Upper lobe of right lung (tissue), 1 donor: ENCODE measurements at regions not wholly inside any gene's neighbourhood (a gene's known extent, or its start where the extent isn't known, plus 50 kb on each side); places are given as distances from the start of the nearest gene placed in this dataset.

Experiments used
- ATAC-seq: fragments of 200-7000 bp; cut with Tn5 transposase; one replicate; pipeline ENCODE4 v1.9.1; 2020; ENCODE audit warnings: mild to moderate bottlenecking, moderate library complexity
- DNase-seq: peaks from one replicate; pipeline ENCODE4 v3.0.0-alpha.2; 2020
- H3K27ac ChIP-seq: fragments of 200-600 bp; one replicate; pipeline ENCODE4 v1.8.0; 2022
- H3K27me3 ChIP-seq: fragments of 200-600 bp; one replicate; pipeline ENCODE4 v1.8.0; 2022; ENCODE audit warnings: mild to moderate bottlenecking
- H3K36me3 ChIP-seq: fragments of 200-600 bp; one replicate; pipeline ENCODE4 v1.8.0; 2022
- H3K4me1 ChIP-seq: fragments of 200-600 bp; one replicate; pipeline ENCODE4 v1.8.0; 2022
- H3K4me3 ChIP-seq: fragments of 200-600 bp; one replicate; pipeline ENCODE4 v1.8.0; 2022; ENCODE audit warnings: mild to moderate bottlenecking
- H3K9me3 ChIP-seq: fragments of 200-600 bp; one replicate; pipeline ENCODE4 v1.8.0; 2022
- CTCF ChIP-seq: fragments of 200-600 bp; IDR thresholded peaks from one replicate; pipeline ENCODE4 v1.8.0; 2022; ENCODE audit warnings: antibody characterized with exemption
- intact Hi-C: fragments of 100-400 bp; cut with DNase I; formaldehyde crosslinking; loops from one replicate; pipeline ENCODE4 v1.11.0; 2022
- donor health status: DM: no; HTN: yes; CAD: no; lungs with severe emphysema.

DNA sequence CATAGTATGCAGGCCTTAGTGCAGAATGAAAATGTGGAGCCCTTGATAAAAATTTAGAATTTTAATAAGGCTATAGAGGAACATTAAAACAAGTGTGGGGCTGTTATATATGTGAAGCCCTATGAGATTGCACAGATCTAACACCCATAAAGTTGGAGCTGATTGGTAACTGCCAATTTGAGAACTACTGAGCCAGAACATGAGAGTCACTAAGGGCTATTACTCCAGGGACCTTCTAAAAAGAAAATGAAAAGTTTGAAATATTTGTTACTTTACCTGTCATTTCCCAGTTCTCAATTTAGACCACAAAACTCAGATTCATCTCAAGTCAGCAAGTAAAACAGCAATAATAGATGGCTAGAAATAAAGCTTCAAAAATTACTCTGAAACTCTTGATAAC, 898.6 kb downstream of the TLE1 start:
- Histone ChIP-seq H3K9me3 (no peaks in the 10 kb centered on the region), H3K4me1 (no peaks in the 10 kb centered on the region), H3K36me3 (no peaks in the 10 kb centered on the region), H3K27me3 (no peaks in the 10 kb centered on the region), H3K27ac (no peak overlapping the region), H3K4me3 (no peak overlapping the region)
- no peak for TF ChIP-seq CTCF
- intact Hi-C loops: no loop called here
- DNase-seq (no peak), ATAC-seq (no peak)

DNA sequence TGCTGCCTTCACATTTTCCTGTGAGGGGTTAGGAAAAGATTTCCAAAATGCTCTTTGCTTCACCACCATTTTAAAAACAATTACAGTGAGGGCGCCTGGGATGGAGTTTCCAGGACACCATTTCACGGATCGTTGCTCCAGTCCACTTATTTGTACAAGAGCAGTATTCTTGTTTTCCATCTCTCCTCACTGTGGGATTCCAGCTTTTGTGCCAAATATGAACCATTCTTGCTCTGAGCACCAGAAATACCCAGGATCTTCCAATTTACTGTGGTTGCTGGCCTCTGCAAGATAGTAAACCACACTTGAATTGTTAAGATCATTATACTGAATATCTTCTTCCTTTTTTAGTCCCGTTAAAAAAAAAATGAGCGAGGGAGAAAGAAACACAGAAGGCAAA, 899.5 kb downstream of the TLE1 start:
- Histone ChIP-seq H3K4me1 (no peaks in the 10 kb centered on the region), H3K36me3 (no peaks in the 10 kb centered on the region), H3K27ac (no peak overlapping the region), H3K9me3 (no peaks in the 10 kb centered on the region), H3K4me3 (no peak overlapping the region), H3K27me3 (no peaks in the 10 kb centered on the region)
- TF ChIP-seq CTCF: no peak
- intact Hi-C loops: no loop called here
- no peak for DNase-seq
- ATAC-seq: no peak

GRCh38 chr9:80787636-80788035, 901.7 kb downstream of the TLE1 start:
- H3K9me3 ChIP-seq: no peaks in the 10 kb centered on the region
- DNase-seq (no peak), ATAC-seq (no peak)
- H3K4me3 ChIP-seq: no peak overlapping the region
- no peak for TF ChIP-seq CTCF
- no peak overlapping the region for H3K27ac ChIP-seq
- H3K36me3 ChIP-seq: no peaks in the 10 kb centered on the region
- H3K4me1 ChIP-seq: no peaks in the 10 kb centered on the region
- no peaks in the 10 kb centered on the region for H3K27me3 ChIP-seq
- intact Hi-C loops: no loop called here

DNA sequence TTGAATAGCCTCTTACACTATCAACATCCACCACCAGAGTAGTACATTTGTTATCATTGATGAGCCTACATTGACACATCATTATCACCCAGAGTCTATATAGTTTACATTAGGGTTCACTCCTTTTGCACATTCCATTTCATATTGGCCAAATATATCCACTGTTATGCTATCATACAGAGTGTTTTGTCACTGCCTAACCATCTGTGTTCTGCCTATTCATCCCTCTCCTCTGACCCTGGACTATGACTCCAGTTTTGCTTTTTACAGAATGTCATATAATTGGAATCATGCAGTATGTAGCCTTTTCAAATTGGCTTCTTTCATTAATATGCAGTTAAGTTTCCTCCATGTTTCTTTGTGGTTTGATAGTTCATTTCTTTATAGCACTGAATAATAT, 904.7 kb downstream of the TLE1 start:
- H3K4me3 ChIP-seq: no peak overlapping the region
- no peak overlapping the region for H3K27ac ChIP-seq
- DNase-seq (no peak), ATAC-seq (no peak)
- TF ChIP-seq CTCF: no peak
- no peaks in the 10 kb centered on the region for H3K27me3 ChIP-seq
- H3K36me3 ChIP-seq: no peaks in the 10 kb centered on the region
- intact Hi-C loops: no loop called here
- no peaks in the 10 kb centered on the region for H3K9me3 ChIP-seq
- H3K4me1 ChIP-seq: no peaks in the 10 kb centered on the region

DNA sequence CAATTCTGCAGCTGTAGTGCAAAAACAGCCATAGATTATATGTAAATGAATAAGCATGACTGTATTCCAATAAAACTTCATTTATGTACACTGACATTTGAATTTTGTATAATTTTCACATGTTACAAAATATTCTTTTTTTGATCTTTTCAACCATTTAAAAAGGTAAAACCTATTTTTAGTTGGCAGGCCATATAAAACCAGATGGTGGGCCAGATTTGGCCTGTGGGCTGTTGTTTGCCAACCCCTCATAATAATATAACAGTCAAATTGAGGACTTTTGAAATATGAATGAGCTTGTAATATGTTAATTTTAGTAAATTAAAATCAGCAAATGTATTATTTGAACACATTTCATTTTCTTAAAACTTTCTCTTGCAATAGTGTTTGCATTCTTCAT, 913.4 kb downstream of the TLE1 start:
- TF ChIP-seq CTCF: no peak
- ATAC-seq: no peak
- no peak overlapping the region for H3K4me3 ChIP-seq
- H3K4me1 ChIP-seq: no peaks in the 10 kb centered on the region
- no peak for DNase-seq
- no peaks in the 10 kb centered on the region for H3K9me3 ChIP-seq
- H3K27me3 ChIP-seq: no peaks in the 10 kb centered on the region
- no peak overlapping the region for H3K27ac ChIP-seq
- no peaks in the 10 kb centered on the region for H3K36me3 ChIP-seq
- intact Hi-C loops: no loop called here

DNA sequence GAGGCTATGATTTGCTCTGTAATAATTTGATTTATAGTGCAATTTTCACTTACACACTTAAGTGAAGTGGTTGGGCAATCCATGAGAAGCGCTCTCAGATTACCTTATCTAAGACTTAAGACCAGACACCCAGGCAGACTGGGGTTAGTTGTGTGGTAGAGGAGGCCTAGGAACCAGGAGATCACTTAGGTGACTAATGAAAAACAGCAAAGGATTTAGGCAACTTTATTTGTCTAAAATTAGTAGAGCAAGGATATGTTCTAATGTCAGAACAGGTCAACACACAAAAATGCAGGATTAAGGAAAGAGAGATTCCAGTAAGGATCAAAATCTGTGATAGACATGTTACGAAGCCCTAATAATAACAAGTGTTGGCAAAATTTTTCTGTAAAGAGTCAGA, 913.8 kb downstream of the TLE1 start:
- no peak for TF ChIP-seq CTCF
- Histone ChIP-seq H3K4me1 (no peaks in the 10 kb centered on the region), H3K9me3 (no peaks in the 10 kb centered on the region), H3K27ac (no peak overlapping the region), H3K4me3 (no peak overlapping the region), H3K36me3 (no peaks in the 10 kb centered on the region), H3K27me3 (no peaks in the 10 kb centered on the region)
- DNase-seq: no peak
- intact Hi-C loops: no loop called here
- no peak for ATAC-seq
